ENCODE measurements at regions not wholly inside any gene's neighbourhood (a gene's known extent, or its start where the extent isn't known, plus 50 kb on each side); places are given as distances from the start of the nearest gene placed in this dataset.

DNA sequence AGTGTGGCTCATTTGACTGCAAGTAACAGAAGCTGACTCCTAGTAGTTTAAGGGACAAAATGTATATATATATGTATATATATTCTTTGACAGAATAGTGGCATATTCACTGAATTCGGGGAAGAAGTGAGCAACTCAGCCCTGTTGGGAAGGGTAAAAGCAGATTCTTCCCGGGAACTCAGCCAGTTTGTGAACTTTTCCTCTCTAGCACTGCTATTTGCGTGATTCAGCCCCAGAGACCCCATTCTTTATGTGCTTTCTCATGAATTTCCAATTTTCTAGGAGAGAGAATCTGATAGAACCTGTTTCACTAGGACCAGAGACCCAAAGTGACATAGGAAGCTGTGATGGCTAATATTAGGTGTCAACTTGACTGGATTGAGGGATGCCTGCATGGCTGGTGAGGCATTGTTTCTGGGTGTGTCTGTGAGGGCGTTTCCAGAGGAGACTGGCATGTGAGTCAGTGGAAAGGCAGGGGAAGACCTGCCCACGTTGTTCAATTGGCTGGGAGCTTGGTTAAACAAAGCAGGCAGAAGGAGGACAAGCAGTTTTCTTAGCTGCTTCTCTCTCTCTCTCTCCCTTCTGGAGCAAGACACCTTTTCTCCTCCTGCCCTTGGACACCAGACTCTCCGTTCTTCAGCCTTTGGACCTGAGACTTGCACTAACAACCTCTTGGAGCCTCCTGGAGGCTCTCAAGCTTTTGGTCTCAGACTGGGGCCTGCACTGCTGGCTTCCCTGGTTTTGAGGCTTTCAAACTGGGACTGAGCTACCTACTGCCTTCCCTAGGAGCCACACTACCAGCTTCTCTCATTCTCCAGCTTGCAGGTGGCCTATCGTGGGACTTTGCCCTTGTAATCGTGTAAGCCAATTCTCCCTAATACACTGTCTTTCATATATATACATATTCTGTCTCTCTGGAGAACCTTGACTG, 93.4 kb upstream of the KCNK1 start:
- Mint-ChIP-seq H3K4me1 (no peaks in the 10 kb centered on the region), H3K27ac (no peak overlapping the region), H3K9me3 (peaks cover 4% of the 10 kb centered on the region), H3K27me3 (peaks cover 6% of the 10 kb centered on the region), H3K36me3 (ENCODE audit: low read depth) (no peaks in the 10 kb centered on the region), H3K4me3 (no peak overlapping the region)
- DNase-seq, result no peak
- no peak for ATAC-seq

DNA sequence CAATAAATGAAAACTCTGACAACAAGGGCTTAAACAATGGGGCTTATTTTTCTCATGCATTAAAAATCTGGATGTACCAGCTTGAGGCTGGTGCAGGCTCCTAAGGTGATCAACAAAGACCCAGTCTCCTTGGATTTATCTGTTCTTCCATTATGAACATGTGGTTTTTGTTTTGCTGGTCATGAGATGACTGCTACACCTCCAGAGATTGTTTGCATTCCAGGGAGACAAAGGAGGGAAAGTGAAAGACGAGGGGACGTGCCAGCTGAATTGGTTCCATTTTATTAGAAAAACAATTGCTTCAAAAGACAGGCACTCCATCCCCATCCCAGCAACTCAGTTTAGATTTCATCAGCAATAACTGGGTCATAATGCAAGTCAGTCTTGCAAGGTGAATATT, 90.9 kb upstream of the KCNK1 start:
- Mint-ChIP-seq H3K36me3 (ENCODE audit: low read depth) (no peaks in the 10 kb centered on the region), H3K4me1 (no peaks in the 10 kb centered on the region), H3K27ac (no peak overlapping the region), H3K4me3 (no peak overlapping the region), H3K9me3 (peaks cover 4% of the 10 kb centered on the region), H3K27me3 (peaks cover 6% of the 10 kb centered on the region)
- DNase-seq, result no peak
- no peak for ATAC-seq

DNA sequence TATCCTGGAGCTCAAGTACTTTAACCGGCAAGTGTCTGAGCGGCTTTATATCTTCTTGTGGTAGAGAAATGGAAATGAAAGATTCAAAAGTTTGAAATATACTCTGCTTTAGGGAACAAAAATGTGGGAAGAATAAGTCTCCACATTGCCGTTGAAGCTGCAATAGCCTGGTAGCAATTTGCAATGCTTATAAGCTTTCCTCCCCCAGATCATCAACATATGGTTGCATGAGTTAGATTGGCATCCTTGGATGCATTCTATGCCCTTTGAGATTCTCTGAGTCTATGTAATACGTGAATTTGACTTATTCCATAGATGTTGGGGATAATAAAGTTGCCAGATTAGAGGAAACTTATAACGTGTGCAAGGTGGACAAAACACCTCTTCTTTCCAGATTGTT, 86.1 kb upstream of the KCNK1 start:
- Mint-ChIP-seq H3K36me3 (ENCODE audit: low read depth) (no peaks in the 10 kb centered on the region), H3K27ac (no peak overlapping the region), H3K27me3 (peaks cover 4% of the 10 kb centered on the region), H3K4me1 (no peaks in the 10 kb centered on the region), H3K4me3 (no peak overlapping the region), H3K9me3 (peaks cover 16% of the 10 kb centered on the region)
- ATAC-seq (no peak), DNase-seq (no peak)

DNA sequence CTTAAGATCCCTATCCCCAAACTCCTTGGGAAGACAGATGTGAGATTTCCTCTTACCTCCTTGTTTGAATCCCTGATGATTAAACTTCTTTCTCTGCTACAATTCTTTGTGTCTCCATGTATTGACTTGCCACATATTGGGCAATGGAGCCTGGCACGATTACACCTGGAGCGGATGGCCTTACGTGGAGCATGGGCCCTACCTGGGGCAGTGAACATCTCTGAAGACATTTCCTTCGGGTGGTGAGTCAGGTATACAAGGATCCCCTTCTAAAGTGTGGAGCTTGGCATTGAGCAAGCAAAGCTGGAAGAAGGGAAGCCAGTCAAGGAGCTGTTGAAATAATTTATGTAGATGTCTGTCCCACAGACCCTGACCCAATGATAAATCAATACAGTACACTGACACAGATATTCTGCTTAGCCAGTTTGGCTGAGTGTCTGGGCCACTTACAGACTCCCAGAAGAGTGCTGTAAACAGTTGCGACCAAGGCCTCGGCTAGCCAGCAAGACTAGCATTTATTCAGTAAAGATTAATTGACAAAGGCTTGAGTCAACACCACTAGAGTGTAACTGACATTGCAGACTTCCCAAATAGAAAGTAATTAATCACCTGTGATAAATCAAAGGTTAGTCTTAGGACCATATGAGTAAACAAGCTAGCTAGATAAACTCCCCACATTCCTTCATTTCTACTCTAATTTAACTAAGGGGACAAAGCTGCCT, 83.1 kb upstream of the KCNK1 start:
- no peak overlapping the region for H3K27ac Mint-ChIP-seq
- H3K9me3 Mint-ChIP-seq, result peaks cover 16% of the 10 kb centered on the region
- no peaks in the 10 kb centered on the region for H3K36me3 Mint-ChIP-seq (ENCODE audit: low read depth)
- no peaks in the 10 kb centered on the region for H3K4me1 Mint-ChIP-seq
- no peak overlapping the region for H3K4me3 Mint-ChIP-seq
- ATAC-seq (no peak), DNase-seq (no peak)
- H3K27me3 Mint-ChIP-seq, result peaks cover 6% of the 10 kb centered on the region

DNA sequence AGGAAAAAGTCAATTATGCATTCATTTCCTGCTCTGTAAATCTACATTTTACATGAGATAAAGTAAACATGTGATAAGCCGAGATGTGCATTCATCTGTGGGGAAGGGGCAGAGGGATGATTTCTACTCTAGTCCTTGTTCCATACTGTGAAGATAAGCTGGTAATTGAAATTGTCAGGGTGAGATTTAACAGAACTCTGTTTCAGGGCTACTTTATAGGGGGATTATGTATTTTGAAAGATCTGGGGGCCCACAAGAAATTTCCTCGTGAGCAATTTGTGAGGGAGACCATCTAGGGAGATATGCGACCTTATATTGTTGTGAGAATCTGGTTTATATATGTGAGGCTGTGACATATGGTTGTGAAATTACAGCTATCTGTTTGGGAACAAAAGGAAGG, 73.1 kb upstream of the KCNK1 start:
- no peak overlapping the region for H3K4me3 Mint-ChIP-seq
- H3K27ac Mint-ChIP-seq, result no peak overlapping the region
- DNase-seq, result no peak
- ATAC-seq, result no peak
- no peaks in the 10 kb centered on the region for H3K4me1 Mint-ChIP-seq
- peaks cover 12% of the 10 kb centered on the region for H3K27me3 Mint-ChIP-seq
- no peaks in the 10 kb centered on the region for H3K9me3 Mint-ChIP-seq
- no peaks in the 10 kb centered on the region for H3K36me3 Mint-ChIP-seq (ENCODE audit: low read depth)

DNA sequence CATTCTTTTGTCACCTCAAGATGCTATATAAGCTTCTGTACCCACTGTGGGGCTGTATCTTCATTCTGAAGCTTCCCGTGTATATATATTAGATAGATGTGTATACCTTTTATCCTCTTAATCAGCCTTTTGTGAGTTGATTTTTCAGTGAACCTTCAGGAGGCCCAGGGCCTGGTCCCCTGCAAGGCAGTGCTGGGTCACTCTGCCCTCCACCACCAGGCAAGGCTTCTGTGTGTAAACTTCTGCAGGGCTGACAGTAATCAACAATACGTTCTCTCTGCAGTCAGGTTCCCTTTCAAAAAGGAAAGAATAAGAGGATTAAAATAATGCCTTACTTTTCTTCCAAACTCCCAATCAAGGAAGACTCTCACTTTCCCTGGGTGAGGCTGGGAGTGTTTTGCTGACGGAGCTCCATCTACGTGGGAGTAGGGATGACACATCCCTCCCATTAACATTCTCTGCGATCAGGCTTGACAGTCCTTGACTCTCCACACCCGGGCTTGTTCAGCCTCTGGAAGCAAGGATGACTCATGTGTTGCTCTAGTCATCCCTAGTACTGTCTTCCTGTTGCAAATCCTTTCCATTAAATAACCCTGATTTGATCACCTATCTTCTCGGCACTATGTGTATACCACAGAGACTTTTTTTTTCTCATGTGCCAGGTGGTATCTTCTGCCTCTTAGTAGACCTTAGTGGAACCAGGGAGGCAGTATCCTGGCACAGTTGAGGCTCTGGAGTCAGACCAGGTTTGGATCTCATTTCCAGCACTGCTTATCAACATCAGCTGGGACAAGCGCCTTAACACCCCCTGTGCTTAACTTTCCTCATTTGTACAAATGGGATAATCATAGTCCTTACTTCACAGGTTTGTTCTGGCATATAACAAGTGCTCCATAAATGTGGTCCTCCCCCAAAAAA, 70.3 kb upstream of the KCNK1 start:
- no peak for ATAC-seq
- H3K4me3 Mint-ChIP-seq, result no peak overlapping the region
- no peaks in the 10 kb centered on the region for H3K9me3 Mint-ChIP-seq
- H3K4me1 Mint-ChIP-seq, result no peaks in the 10 kb centered on the region
- H3K27me3 Mint-ChIP-seq, result peaks cover 11% of the 10 kb centered on the region
- no peaks in the 10 kb centered on the region for H3K36me3 Mint-ChIP-seq (ENCODE audit: low read depth)
- no peak overlapping the region for H3K27ac Mint-ChIP-seq
- DNase-seq, result no peak

DNA sequence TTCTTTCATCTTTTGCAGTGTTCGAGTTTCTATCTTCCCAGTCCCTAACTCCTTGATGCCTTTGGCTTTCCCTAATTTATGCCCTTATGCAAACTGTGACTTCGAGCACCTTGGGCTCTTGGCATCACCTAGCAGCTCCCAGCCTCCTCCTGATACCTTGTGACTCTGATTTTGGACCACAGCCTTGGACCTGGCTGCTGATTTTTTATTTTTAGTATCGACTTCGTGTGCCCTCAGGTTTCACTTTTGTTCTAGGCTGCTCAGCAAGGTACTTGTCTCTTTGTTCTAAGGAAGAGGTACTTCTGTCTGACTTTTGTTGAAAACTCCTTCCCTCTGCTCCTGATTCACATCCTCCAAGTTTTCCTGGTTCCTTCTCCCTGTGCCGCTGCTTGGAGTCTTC, 69.6 kb upstream of the KCNK1 start:
- Mint-ChIP-seq H3K9me3 (no peaks in the 10 kb centered on the region), H3K36me3 (ENCODE audit: low read depth) (no peaks in the 10 kb centered on the region), H3K27ac (no peak overlapping the region), H3K4me3 (no peak overlapping the region), H3K27me3 (peaks cover 11% of the 10 kb centered on the region), H3K4me1 (no peaks in the 10 kb centered on the region)
- no peak for ATAC-seq
- no peak for DNase-seq

DNA sequence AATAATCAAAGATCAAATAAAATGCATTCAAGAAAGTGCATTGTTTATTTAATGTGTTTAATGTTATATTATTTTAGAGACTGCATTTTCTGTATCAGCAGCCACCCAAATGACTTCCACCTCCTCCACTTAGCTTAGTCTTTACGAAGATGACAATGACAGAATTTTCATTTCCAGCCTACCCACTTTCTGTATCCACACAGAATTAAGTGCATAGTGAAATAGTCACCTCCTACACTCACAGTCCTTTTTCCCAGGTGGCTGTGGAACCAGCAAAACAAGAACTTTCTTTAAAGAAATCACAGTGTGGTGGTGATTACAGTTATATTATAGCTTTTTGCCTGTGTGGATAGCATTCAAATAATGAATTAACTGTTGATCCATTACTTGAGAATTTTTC, 66.2 kb upstream of the KCNK1 start:
- Mint-ChIP-seq H3K36me3 (ENCODE audit: low read depth) (no peaks in the 10 kb centered on the region), H3K27ac (no peak overlapping the region), H3K9me3 (no peaks in the 10 kb centered on the region), H3K27me3 (peaks cover 13% of the 10 kb centered on the region), H3K4me3 (no peak overlapping the region), H3K4me1 (no peaks in the 10 kb centered on the region)
- ATAC-seq, result no peak
- DNase-seq, result no peak

DNA sequence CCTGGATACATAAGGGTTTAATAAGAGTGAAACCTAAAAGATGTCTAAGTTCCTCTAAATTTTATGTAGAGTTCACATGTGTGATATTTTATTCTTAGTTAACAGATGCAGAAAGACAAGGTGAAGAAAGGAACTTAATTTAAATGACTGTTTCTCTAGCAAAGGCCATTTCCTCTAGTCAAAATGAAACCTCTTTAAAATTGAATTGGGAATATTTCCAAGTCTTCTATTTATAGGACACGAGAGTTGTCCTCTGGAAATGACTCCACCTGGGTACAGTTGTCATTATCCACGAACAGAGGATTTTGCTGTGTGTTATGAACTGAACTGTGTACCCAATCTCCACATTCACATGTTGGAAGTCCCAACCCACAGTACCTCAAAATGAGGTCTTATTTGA, 64.5 kb upstream of the KCNK1 start:
- H3K4me3 Mint-ChIP-seq, result no peak overlapping the region
- no peaks in the 10 kb centered on the region for H3K4me1 Mint-ChIP-seq
- ATAC-seq, result no peak
- DNase-seq, result no peak
- H3K9me3 Mint-ChIP-seq, result no peaks in the 10 kb centered on the region
- H3K27me3 Mint-ChIP-seq, result peaks cover 10% of the 10 kb centered on the region
- no peaks in the 10 kb centered on the region for H3K36me3 Mint-ChIP-seq (ENCODE audit: low read depth)
- no peak overlapping the region for H3K27ac Mint-ChIP-seq

DNA sequence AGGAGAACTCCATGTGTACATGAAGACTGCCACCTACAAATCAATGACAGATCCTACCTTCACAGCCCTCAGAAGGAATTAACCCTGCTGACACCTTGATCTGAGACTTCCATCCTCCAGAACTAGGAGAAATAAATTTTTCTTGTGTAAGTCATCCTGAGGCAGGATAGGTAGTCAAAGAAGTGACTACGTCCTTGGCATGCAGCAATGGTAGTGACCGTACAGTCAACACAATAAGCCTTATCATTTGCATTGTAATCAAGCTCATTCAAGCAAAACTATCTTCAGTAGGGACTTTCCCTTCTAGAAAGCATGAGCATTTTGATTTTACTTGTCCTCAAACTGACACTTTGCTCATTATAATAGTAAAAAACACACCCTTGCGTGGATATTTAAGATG, 64.0 kb upstream of the KCNK1 start:
- H3K27ac Mint-ChIP-seq, result no peak overlapping the region
- no peaks in the 10 kb centered on the region for H3K9me3 Mint-ChIP-seq
- peaks cover 6% of the 10 kb centered on the region for H3K27me3 Mint-ChIP-seq
- no peak for DNase-seq
- ATAC-seq, result no peak
- H3K36me3 Mint-ChIP-seq (ENCODE audit: low read depth), result no peaks in the 10 kb centered on the region
- H3K4me1 Mint-ChIP-seq, result no peaks in the 10 kb centered on the region
- H3K4me3 Mint-ChIP-seq, result no peak overlapping the region

DNA sequence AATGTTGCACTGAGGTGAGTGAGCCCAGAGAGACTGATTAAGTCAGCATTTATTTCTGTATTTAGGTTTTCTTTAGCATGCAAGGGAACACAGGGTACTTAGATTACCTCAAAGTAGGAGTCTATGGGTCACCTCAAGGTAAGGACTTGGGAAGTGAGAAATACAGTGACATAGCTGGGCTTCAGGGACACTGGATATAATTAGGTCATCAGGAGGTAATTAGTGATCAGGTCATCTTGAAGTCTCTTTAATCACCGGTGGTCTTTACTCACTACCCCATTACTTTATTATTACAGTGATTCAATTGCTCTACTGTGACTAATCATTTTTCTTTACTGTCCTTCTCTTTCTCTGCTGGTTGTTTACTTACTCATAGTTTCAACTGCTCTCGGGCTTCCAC, 59.9 kb upstream of the KCNK1 start:
- no peaks in the 10 kb centered on the region for H3K36me3 Mint-ChIP-seq (ENCODE audit: low read depth)
- H3K27ac Mint-ChIP-seq, result no peak overlapping the region

DNA sequence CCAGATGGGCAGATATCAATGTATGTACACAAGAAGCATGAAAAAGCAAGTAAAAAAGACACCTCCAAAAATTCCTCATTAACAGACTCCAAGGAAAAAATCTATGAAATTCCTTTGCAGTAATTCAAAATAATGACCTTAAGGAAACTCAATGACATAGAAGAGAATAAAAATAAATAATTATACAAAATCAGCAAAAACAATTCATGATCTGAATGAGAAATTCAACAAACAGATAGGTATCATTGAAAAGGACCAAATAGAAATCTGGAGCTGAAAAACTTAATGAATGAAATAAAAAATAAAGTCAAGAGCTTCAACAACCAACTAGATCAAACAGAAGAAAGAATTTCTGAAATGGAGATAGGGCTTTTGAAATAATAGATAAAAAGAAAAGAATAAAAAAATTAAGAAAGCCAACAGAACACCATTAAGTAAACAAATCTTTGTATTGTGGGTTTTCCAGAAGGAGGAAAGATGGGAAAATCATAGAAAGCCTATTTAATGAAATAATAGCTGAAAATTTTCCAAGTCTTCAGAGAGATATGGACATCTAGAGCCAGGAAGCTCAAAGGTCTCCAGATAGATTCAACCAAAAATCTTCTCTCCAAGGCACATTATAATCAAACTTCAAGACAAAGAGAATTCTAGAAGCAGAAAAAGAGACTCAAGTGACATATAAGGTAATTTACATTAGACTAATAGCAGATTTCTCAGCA, 52.0 kb upstream of the KCNK1 start:
- Mint-ChIP-seq H3K4me1 (no peaks in the 10 kb centered on the region), H3K36me3 (ENCODE audit: low read depth) (no peaks in the 10 kb centered on the region), H3K4me3 (no peak overlapping the region), H3K27ac (no peak overlapping the region), H3K9me3 (peaks cover 27% of the 10 kb centered on the region), H3K27me3 (peaks cover 2% of the 10 kb centered on the region)
- ATAC-seq, result no peak
- DNase-seq, result no peak

More for the DNA sequence above, 59.9 kb upstream of the KCNK1 start:
- no peaks in the 10 kb centered on the region for H3K4me1 Mint-ChIP-seq
- H3K9me3 Mint-ChIP-seq, result no peaks in the 10 kb centered on the region
- H3K4me3 Mint-ChIP-seq, result no peak overlapping the region
- DNase-seq (no peak), ATAC-seq (no peak)
- peaks cover 3% of the 10 kb centered on the region for H3K27me3 Mint-ChIP-seq
